DMS153 treated with DMSO at 0.1 percent for 48 hours (cell line): ENCODE measurements at regions not wholly inside any gene's neighbourhood (a gene's known extent, or its start where the extent isn't known, plus 50 kb on each side); places are given as distances from the start of the nearest gene placed in this dataset.

Experiments used
- DNase-seq: peaks from one replicate; lab custom pipeline; 2025; ENCODE audit not compliant: unreplicated experiment; lab: John Stamatoyannopoulos, UW

GRCh38 chr3:70805061-70805889, 492.8 kb upstream of the MDFIC2 start:
- no peak for DNase-seq

- DNase-seq: no peak
Measured at GRCh38 chr3:70803891-70804290, 491.5 kb upstream of the MDFIC2 start.

GRCh38 chr3:70803319-70803718, 490.9 kb upstream of the MDFIC2 start:
- no peak for DNase-seq

- no peak for DNase-seq
Measured at GRCh38 chr3:70800951-70801350, 488.5 kb upstream of the MDFIC2 start.

- no peak for DNase-seq
Measured at GRCh38 chr3:70789878-70790277, 477.4 kb upstream of the MDFIC2 start.

- DNase-seq: no peak
Measured at GRCh38 chr3:70780790-70781189, 468.4 kb upstream of the MDFIC2 start.

- DNase-seq: no peak
Measured at GRCh38 chr3:70779296-70779695, 466.9 kb upstream of the MDFIC2 start.

- no peak for DNase-seq
Measured at GRCh38 chr3:70776081-70776480, 463.6 kb upstream of the MDFIC2 start.

GRCh38 chr3:70775257-70775656, 462.8 kb upstream of the MDFIC2 start:
- no peak for DNase-seq

- DNase-seq: no peak
Measured at GRCh38 chr3:70774641-70775040, 462.2 kb upstream of the MDFIC2 start.

GRCh38 chr3:70771426-70772147, 459.1 kb upstream of the MDFIC2 start:
- no peak for DNase-seq

GRCh38 chr3:70770650-70771049, 458.2 kb upstream of the MDFIC2 start:
- DNase-seq: no peak

GRCh38 chr3:70766301-70766700, 453.9 kb upstream of the MDFIC2 start:
- DNase-seq: no peak

GRCh38 chr3:70763894-70764293, 451.5 kb upstream of the MDFIC2 start:
- DNase-seq: no peak

- DNase-seq: no peak
Measured at GRCh38 chr3:70757658-70758057, 445.2 kb upstream of the MDFIC2 start.

GRCh38 chr3:70755526-70755925, 443.1 kb upstream of the MDFIC2 start:
- no peak for DNase-seq

GRCh38 chr3:70754314-70754713, 441.9 kb upstream of the MDFIC2 start:
- DNase-seq: no peak

GRCh38 chr3:70753572-70753971, 441.1 kb upstream of the MDFIC2 start:
- no peak for DNase-seq

- no peak for DNase-seq
Measured at GRCh38 chr3:70752051-70752450, 439.6 kb upstream of the MDFIC2 start.

- DNase-seq: no peak
Measured at GRCh38 chr3:70749122-70749521, 436.7 kb upstream of the MDFIC2 start.

GRCh38 chr3:70748593-70748992, 436.2 kb upstream of the MDFIC2 start:
- no peak for DNase-seq

GRCh38 chr3:70747847-70748246, 435.4 kb upstream of the MDFIC2 start:
- no peak for DNase-seq
